OCI-LY3 (cell line): ENCODE measurements at regions not wholly inside any gene's neighbourhood (a gene's known extent, or its start where the extent isn't known, plus 50 kb on each side); places are given as distances from the start of the nearest gene placed in this dataset.

ENCODE experiments used
- CTCF ChIP-seq: fragments of 200-600, 300-600 bp; sonication (generic); IDR thresholded peaks from 2 replicates; pipeline ENCODE4 v1.5.1; 2014; ENCODE audit warnings: antibody characterized with exemption, low read length, low read depth
- EZH2phosphoT487 ChIP-seq: fragments of 200-600 bp; shearing (Covaris generic); IDR thresholded peaks from 2 replicates; pipeline ENCODE4 v1.6.1; 2018; ENCODE audit warnings: antibody characterized with exemption, mixed run types, low read depth

- TF ChIP-seq CTCF = no peak
- TF ChIP-seq EZH2phosphoT487 = no peak
Observed at GRCh38 chr5:164300295-164300694, 794.9 kb downstream of the MAT2B start.
